ENCODE measurements at regions not wholly inside any gene's neighbourhood (a gene's known extent, or its start where the extent isn't known, plus 50 kb on each side); places are given as distances from the start of the nearest gene placed in this dataset.
"Not testable (repeated sequence)": the region's sequence is repeated elsewhere in the genome, so short reads cannot be mapped to it uniquely, and the experiment has no call there.

DNA sequence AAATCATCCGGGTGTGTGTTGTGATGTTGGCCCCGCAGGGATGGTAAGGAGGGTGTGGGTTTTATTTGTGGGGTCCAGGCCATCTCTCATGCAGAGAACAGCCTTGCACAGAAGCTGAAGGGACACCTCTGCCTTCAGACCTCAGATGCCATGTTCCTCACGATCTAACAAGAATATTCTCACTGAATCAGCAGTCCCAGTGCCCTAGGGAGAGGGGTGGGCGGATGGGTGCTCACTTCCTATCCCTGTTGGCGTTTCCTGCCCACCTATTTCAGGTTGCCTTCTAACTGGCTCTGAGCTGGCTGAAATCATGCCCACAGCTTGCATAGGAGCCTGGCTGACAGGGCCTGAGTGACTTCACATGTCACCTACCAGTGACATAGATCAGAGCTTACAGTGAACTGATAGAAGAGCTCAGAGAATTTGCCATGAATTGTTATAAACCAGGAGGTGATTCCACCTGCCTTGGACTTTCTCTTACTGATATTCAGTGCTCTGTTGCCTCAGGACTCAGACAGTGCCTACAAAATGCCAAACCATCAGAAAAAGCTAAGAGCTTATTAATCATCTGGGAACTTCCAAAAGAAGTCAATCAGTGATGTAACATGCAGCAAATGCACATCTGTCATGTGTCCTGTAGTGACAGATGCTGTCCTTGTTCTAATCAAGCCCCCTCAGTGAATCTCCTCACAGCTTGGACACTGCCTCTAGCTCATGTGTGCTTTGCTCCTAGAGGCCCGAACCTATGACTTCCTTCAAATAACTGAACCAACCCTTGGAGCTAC lies 186.8 kb upstream of the ADRA1D start:
- Histone ChIP-seq H3K27ac (ENCODE audit: low read depth, low read length) (no peak overlapping the region), H3K9ac (ENCODE audit: low read depth, low read length) (no peak overlapping the region)

GRCh38 chr20:4435225-4435624 lies 186.1 kb upstream of the ADRA1D start:
- Histone ChIP-seq H3K4me3 (ENCODE audit: low read depth, low read length) (no peak overlapping the region), H3K9me3 (ENCODE audit: control insufficient read depth, insufficient read depth, low read length) (no peaks in the 10 kb centered on the region), H3K4me1 (ENCODE audit: control insufficient read depth, insufficient read depth, low read length) (no peaks in the 10 kb centered on the region), H3K9ac (ENCODE audit: low read depth, low read length) (no peak overlapping the region), H3K27me3 (ENCODE audit: control insufficient read depth, insufficient read depth, low read length) (no peaks in the 10 kb centered on the region), H3K27ac (ENCODE audit: low read depth, low read length) (no peak overlapping the region), H3K36me3 (ENCODE audit: control insufficient read depth, insufficient read depth, low read length) (no peaks in the 10 kb centered on the region)

More for the DNA sequence above, 186.8 kb upstream of the ADRA1D start:
- no peaks in the 10 kb centered on the region for H3K36me3 ChIP-seq (ENCODE audit: control insufficient read depth, insufficient read depth, low read length)
- no peaks in the 10 kb centered on the region for H3K27me3 ChIP-seq (ENCODE audit: control insufficient read depth, insufficient read depth, low read length)
- no peak overlapping the region for H3K4me3 ChIP-seq (ENCODE audit: low read depth, low read length)
- no peaks in the 10 kb centered on the region for H3K4me1 ChIP-seq (ENCODE audit: control insufficient read depth, insufficient read depth, low read length)
- H3K9me3 ChIP-seq (ENCODE audit: control insufficient read depth, insufficient read depth, low read length), result no peaks in the 10 kb centered on the region

GRCh38 chr20:4434681-4435080 lies 185.6 kb upstream of the ADRA1D start:
- H3K27ac ChIP-seq (ENCODE audit: low read depth, low read length), result no peak overlapping the region
- H3K36me3 ChIP-seq (ENCODE audit: control insufficient read depth, insufficient read depth, low read length), result no peaks in the 10 kb centered on the region
- no peak overlapping the region for H3K9ac ChIP-seq (ENCODE audit: low read depth, low read length)
- H3K4me1 ChIP-seq (ENCODE audit: control insufficient read depth, insufficient read depth, low read length), result no peaks in the 10 kb centered on the region
- H3K4me3 ChIP-seq (ENCODE audit: low read depth, low read length), result no peak overlapping the region
- H3K27me3 ChIP-seq (ENCODE audit: control insufficient read depth, insufficient read depth, low read length), result no peaks in the 10 kb centered on the region
- no peaks in the 10 kb centered on the region for H3K9me3 ChIP-seq (ENCODE audit: control insufficient read depth, insufficient read depth, low read length)

- Histone ChIP-seq H3K36me3 (ENCODE audit: control insufficient read depth, insufficient read depth, low read length) (no peaks in the 10 kb centered on the region), H3K4me3 (ENCODE audit: low read depth, low read length) (no peak overlapping the region), H3K27me3 (ENCODE audit: control insufficient read depth, insufficient read depth, low read length) (no peaks in the 10 kb centered on the region), H3K27ac (ENCODE audit: low read depth, low read length) (no peak overlapping the region), H3K9me3 (ENCODE audit: control insufficient read depth, insufficient read depth, low read length) (no peaks in the 10 kb centered on the region), H3K4me1 (ENCODE audit: control insufficient read depth, insufficient read depth, low read length) (no peaks in the 10 kb centered on the region), H3K9ac (ENCODE audit: low read depth, low read length) (no peak overlapping the region)
These were observed 182.4 kb upstream of the ADRA1D start for GRCh38 chr20:4431446-4431845.

DNA sequence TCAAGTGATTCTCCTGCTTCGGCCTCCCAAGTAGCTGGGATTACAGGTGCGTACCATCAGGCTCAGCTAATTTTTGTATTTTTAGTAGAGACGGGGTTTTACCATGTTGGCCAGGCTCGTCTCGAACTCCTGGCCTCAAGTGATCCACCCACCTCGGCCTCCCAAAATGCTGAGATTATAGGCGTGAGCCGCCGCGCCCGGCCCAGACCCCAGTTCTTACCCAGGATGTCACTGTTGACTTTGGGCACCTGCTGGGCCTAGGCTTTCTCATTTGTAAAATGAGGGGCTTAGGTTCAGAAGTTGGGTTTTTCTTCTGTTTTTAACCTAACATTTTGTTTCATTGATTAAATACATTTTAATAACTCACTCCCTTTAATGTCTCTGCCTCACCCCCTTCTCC lies 181.7 kb upstream of the ADRA1D start:
- not testable (repeated sequence) for H3K4me1 ChIP-seq (ENCODE audit: control insufficient read depth, insufficient read depth, low read length); H3K27ac ChIP-seq (ENCODE audit: low read depth, low read length); H3K4me3 ChIP-seq (ENCODE audit: low read depth, low read length); H3K9ac ChIP-seq (ENCODE audit: low read depth, low read length); H3K27me3 ChIP-seq (ENCODE audit: control insufficient read depth, insufficient read depth, low read length); H3K36me3 ChIP-seq (ENCODE audit: control insufficient read depth, insufficient read depth, low read length); H3K9me3 ChIP-seq (ENCODE audit: control insufficient read depth, insufficient read depth, low read length)

DNA sequence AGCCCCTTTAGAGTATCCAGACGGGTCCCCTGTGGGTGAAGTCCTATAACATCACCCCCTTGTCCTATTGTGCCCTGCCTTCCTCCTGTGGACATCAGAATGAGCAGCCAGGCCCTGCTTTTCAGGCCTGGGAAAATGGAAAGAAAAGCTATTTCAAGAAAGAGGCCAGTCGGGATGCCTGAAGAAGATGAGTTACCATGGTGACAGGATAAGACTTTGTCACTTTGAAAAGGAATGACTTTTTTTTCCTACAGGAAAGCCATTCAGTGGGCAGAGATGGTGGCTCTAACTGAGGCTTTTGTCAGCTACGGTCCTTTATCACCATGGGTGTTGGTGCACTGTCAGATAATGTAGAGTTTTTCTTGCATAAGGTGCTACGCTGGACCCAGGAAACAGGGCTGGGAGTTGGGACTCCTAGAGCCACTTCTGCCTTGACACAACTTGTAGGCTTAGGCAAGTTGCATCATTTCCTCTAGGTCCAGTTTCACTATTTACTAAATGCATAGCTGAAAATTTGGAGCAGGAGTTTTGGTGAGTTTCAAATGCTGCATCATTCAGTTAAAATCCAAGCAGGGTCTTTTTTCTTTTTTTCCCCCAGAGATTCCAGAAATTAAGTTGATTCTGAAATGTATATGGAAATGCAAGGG lies 179.0 kb upstream of the ADRA1D start:
- H3K36me3 ChIP-seq (ENCODE audit: control insufficient read depth, insufficient read depth, low read length), result no peaks in the 10 kb centered on the region
- H3K27me3 ChIP-seq (ENCODE audit: control insufficient read depth, insufficient read depth, low read length), result no peaks in the 10 kb centered on the region
- no peak overlapping the region for H3K9ac ChIP-seq (ENCODE audit: low read depth, low read length)
- H3K9me3 ChIP-seq (ENCODE audit: control insufficient read depth, insufficient read depth, low read length), result no peaks in the 10 kb centered on the region
- H3K4me3 ChIP-seq (ENCODE audit: low read depth, low read length), result no peak overlapping the region
- no peak overlapping the region for H3K27ac ChIP-seq (ENCODE audit: low read depth, low read length)
- H3K4me1 ChIP-seq (ENCODE audit: control insufficient read depth, insufficient read depth, low read length), result no peaks in the 10 kb centered on the region

DNA sequence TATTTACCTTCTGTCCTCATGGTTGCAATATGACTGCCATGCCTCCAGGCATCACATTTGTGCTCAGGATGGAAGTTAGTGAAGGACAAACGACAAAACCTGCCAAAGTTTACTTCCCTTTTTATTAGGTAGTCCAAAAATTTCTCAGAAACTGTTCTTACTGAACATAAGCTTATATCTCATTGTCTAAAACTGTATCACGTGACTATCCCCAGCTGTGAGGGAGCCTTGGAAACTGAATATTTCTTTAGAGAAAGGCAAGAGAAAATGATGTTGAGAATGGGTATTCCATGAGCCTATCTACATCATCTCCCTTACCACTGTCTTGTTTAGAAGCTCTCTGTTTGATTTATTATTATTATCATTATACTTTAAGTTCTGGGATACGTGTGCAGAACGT lies 169.1 kb upstream of the ADRA1D start:
- no peak overlapping the region for H3K9ac ChIP-seq (ENCODE audit: low read depth, low read length)
- no peaks in the 10 kb centered on the region for H3K36me3 ChIP-seq (ENCODE audit: control insufficient read depth, insufficient read depth, low read length)
- no peak overlapping the region for H3K27ac ChIP-seq (ENCODE audit: low read depth, low read length)
- H3K4me1 ChIP-seq (ENCODE audit: control insufficient read depth, insufficient read depth, low read length), result no peaks in the 10 kb centered on the region
- no peaks in the 10 kb centered on the region for H3K27me3 ChIP-seq (ENCODE audit: control insufficient read depth, insufficient read depth, low read length)
- peaks cover 3% of the 10 kb centered on the region; the same call in 1 of the 2 replicates for H3K9me3 ChIP-seq (ENCODE audit: control insufficient read depth, insufficient read depth, low read length)
- no peak overlapping the region for H3K4me3 ChIP-seq (ENCODE audit: low read depth, low read length)

DNA sequence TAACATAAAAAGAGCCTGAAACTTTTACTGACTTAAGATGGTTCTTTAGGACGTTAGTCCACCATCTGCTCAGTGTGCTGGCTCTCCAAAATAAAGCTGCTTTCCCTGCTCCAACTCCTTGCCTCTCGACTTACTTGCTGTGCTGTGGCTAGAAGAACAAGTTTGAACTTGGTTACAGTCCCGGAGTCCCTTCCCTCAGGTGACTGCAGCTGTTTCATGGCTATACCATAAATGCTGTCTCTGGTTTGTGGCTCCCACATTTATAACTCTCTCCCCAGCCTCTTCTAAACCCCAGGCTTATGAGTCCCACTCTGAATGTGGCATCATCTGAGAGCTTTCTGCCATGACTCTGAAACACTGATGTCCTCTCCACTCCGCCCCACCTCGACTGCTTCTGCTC lies 166.2 kb upstream of the ADRA1D start:
- Histone ChIP-seq H3K27me3 (ENCODE audit: control insufficient read depth, insufficient read depth, low read length) (no peaks in the 10 kb centered on the region), H3K4me3 (ENCODE audit: low read depth, low read length) (no peak overlapping the region), H3K36me3 (ENCODE audit: control insufficient read depth, insufficient read depth, low read length) (no peaks in the 10 kb centered on the region), H3K9ac (ENCODE audit: low read depth, low read length) (no peak overlapping the region), H3K9me3 (ENCODE audit: control insufficient read depth, insufficient read depth, low read length) (peaks cover 3% of the 10 kb centered on the region; the same call in 1 of the 2 replicates), H3K4me1 (ENCODE audit: control insufficient read depth, insufficient read depth, low read length) (no peaks in the 10 kb centered on the region), H3K27ac (ENCODE audit: low read depth, low read length) (no peak overlapping the region)

DNA sequence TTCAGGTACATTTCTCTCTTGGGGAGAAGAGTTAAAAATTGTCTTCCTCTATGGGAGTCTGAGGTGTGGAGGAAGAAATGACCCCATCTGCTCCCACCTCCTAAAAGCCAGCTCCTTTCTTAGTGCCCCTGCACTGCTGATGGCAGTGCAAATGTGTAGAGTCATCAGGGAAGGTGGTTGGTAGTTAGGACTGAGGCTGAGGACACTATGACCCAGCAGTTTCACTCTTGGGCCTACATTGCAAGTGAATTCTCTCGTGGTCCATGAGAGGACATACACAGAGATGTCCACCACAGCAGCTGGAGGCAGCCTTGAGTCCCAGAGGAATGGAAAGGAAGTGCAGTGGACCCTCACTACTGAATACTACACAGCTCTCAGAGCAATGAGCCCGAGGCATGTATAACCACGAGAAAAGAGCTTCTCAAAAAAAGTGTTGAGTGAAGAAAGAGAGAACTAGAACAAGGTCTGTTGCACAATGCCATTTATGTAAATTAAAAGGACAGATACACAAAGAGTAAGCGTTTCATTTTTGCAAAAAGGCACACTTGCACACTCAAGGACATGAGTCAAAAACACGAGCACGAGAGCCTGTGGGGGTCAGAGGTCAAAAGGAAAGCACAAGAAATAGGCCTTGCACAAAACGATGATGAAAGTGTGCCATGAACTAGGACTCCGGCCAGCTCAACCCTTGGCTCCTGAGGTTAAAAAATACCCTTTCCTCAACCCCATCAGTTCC lies 164.4 kb upstream of the ADRA1D start:
- Histone ChIP-seq H3K9ac (ENCODE audit: low read depth, low read length) (no peak overlapping the region), H3K4me1 (ENCODE audit: control insufficient read depth, insufficient read depth, low read length) (no peaks in the 10 kb centered on the region), H3K9me3 (ENCODE audit: control insufficient read depth, insufficient read depth, low read length) (peaks cover 3% of the 10 kb centered on the region; the same call in 1 of the 2 replicates), H3K27ac (ENCODE audit: low read depth, low read length) (no peak overlapping the region), H3K36me3 (ENCODE audit: control insufficient read depth, insufficient read depth, low read length) (no peaks in the 10 kb centered on the region), H3K4me3 (ENCODE audit: low read depth, low read length) (no peak overlapping the region), H3K27me3 (ENCODE audit: control insufficient read depth, insufficient read depth, low read length) (no peaks in the 10 kb centered on the region)

DNA sequence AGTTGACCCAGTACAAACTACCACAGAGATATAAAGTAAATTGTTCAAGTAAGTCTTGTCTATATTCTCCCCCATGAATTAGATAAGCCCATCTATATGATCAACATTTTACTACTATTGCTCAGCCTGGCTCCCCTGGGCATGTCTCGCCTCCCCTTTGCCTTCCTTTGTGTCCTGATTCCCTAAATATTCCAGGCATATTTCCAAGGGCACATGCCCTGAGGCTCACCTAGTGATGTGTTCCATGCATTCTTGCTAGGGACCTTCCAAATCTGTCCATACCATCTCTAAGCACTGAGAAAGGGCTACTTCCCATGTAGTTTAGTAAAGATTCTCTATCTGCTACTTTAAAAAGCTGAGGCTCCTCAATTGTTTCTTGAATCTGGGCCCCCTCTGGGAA lies 163.1 kb upstream of the ADRA1D start:
- H3K4me3 ChIP-seq (ENCODE audit: low read depth, low read length), result no peak overlapping the region
- no peak overlapping the region for H3K9ac ChIP-seq (ENCODE audit: low read depth, low read length)
- H3K36me3 ChIP-seq (ENCODE audit: control insufficient read depth, insufficient read depth, low read length), result no peaks in the 10 kb centered on the region
- no peaks in the 10 kb centered on the region for H3K27me3 ChIP-seq (ENCODE audit: control insufficient read depth, insufficient read depth, low read length)
- H3K9me3 ChIP-seq (ENCODE audit: control insufficient read depth, insufficient read depth, low read length), result no peaks in the 10 kb centered on the region
- H3K27ac ChIP-seq (ENCODE audit: low read depth, low read length), result no peak overlapping the region
- H3K4me1 ChIP-seq (ENCODE audit: control insufficient read depth, insufficient read depth, low read length), result no peaks in the 10 kb centered on the region

- no peak overlapping the region for H3K4me3 ChIP-seq (ENCODE audit: low read depth, low read length)
- H3K9me3 ChIP-seq (ENCODE audit: control insufficient read depth, insufficient read depth, low read length), result no peaks in the 10 kb centered on the region
- H3K27me3 ChIP-seq (ENCODE audit: control insufficient read depth, insufficient read depth, low read length), result no peaks in the 10 kb centered on the region
- no peak overlapping the region for H3K27ac ChIP-seq (ENCODE audit: low read depth, low read length)
- no peaks in the 10 kb centered on the region for H3K4me1 ChIP-seq (ENCODE audit: control insufficient read depth, insufficient read depth, low read length)
- H3K9ac ChIP-seq (ENCODE audit: low read depth, low read length), result no peak overlapping the region
- H3K36me3 ChIP-seq (ENCODE audit: control insufficient read depth, insufficient read depth, low read length), result no peaks in the 10 kb centered on the region
These were observed 162.7 kb upstream of the ADRA1D start for GRCh38 chr20:4411744-4412143.
